Uterus (tissue), 3 donors: ENCODE measurements at regions not wholly inside any gene's neighbourhood (a gene's known extent, or its start where the extent isn't known, plus 50 kb on each side); places are given as distances from the start of the nearest gene placed in this dataset.

Experiments
- DNase-seq, 2 donors: peaks; one replicate each; pipeline ENCODE4 v3.0.0-alpha.2; 2019 to 2020
- H3K27ac ChIP-seq, 2 donors: fragments of 200-600 bp; sonication (generic); 1 replicate in 1 of 2; 2 replicates in 1 of 2; pipeline ENCODE4 v1.5.1; 2016 to 2018
- H3K27me3 ChIP-seq, 2 donors: fragments of 200-600 bp; sonication (generic); one replicate each; pipeline ENCODE4 v1.5.1; 2018 to 2019; ENCODE audit warnings: control low read depth in 1 of 2
- H3K36me3 ChIP-seq, 2 donors: fragments of 200-600 bp; sonication (generic); one replicate each; pipeline ENCODE4 v1.5.1; 2019; ENCODE audit warnings: control low read depth in 1 of 2
- H3K4me1 ChIP-seq, 2 donors: fragments of 200-600 bp; sonication (generic); one replicate each; pipeline ENCODE4 v1.5.1; 2018 to 2019; ENCODE audit warnings: control low read depth in 1 of 2
- H3K4me3 ChIP-seq, 2 donors: fragments of 200-600 bp; sonication (generic); 1 replicate in 1 of 2; 2 replicates in 1 of 2; pipeline ENCODE4 v1.5.1; 2018 to 2019; ENCODE audit warnings: mild to moderate bottlenecking in 1 of 2
- H3K9me3 ChIP-seq, 2 donors: fragments of 200-600 bp; sonication (generic); one replicate each; pipeline ENCODE4 v1.5.1; 2019; ENCODE audit warnings: control low read depth in 1 of 2
- CTCF ChIP-seq, 4 experiments: fragments of 200-600 bp in 2 of 4; fragments of 450-650 bp in 2 of 4; sonication (generic) in 2 of 4; IDR thresholded peaks; one replicate each; pipeline ENCODE4 v1.5.1; 2016 to 2019; ENCODE audit warnings: antibody characterized with exemption in 4 of 4, mild to moderate bottlenecking in 2 of 4, moderate library complexity in 1 of 4
- POLR2A ChIP-seq, 2 donors: fragments of 450-650 bp; IDR thresholded peaks; one replicate each; pipeline ENCODE4 v1.6.1; 2016; ENCODE audit warnings: antibody characterized with exemption in 2 of 2, mild to moderate bottlenecking in 1 of 2, moderate library complexity in 1 of 2
- intact Hi-C: fragments of 100-400 bp; cut with DNase I; formaldehyde crosslinking; loops from one replicate; pipeline ENCODE4 v1.15.1; 2023; ENCODE audit warnings: low total_unique reads
- donor health status: DM: yes; HTN: yes; CAD: no.

DNA sequence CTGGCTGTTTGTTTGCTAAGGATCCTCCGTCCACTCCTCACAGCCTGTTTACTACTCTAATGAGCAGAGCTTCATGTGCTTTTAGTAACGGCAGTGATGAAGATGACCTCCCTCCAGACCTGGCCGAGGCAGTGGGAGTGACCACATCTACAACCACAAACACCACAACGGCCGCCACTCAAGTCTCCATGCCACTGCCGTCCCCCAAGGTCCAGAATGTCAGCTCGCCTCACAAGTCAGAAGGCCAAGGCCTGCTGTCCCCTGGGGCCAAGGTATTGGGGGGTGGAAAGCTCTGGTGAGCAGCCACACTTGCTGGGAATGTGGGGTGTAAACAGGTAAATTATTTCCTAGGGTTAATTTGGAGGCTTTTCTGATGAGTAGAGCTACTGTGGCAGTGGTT is 926.4 kb downstream of the IPMK start:
- Histone ChIP-seq H3K4me3 (no peak overlapping the region), H3K9me3 (no peaks in the 10 kb centered on the region), H3K4me1 (no peaks in the 10 kb centered on the region), H3K27me3 (no peaks in the 10 kb centered on the region), H3K36me3 (no peaks in the 10 kb centered on the region), H3K27ac (no peak overlapping the region)
- TF ChIP-seq POLR2A (IDR thresholded peaks at IDR 0.05) (no peak), CTCF (IDR thresholded peaks at IDR 0.05) (no peak)
- intact Hi-C loops, result no loop called here
- no peak for DNase-seq

- no peak overlapping the region for H3K27ac ChIP-seq
- H3K9me3 ChIP-seq, result no peaks in the 10 kb centered on the region
- no peak for TF ChIP-seq POLR2A (IDR thresholded peaks at IDR 0.05)
- TF ChIP-seq CTCF (IDR thresholded peaks at IDR 0.05), result peak; percentile 38 to 52 (median 46)
- H3K36me3 ChIP-seq, result no peaks in the 10 kb centered on the region
- no peak for DNase-seq
- intact Hi-C loops, result no loop called here
- H3K4me3 ChIP-seq, result no peak overlapping the region
- no peaks in the 10 kb centered on the region for H3K4me1 ChIP-seq
- no peaks in the 10 kb centered on the region for H3K27me3 ChIP-seq
Measured at GRCh38 chr10:57338823-57339558, 928.7 kb downstream of the IPMK start.

DNA sequence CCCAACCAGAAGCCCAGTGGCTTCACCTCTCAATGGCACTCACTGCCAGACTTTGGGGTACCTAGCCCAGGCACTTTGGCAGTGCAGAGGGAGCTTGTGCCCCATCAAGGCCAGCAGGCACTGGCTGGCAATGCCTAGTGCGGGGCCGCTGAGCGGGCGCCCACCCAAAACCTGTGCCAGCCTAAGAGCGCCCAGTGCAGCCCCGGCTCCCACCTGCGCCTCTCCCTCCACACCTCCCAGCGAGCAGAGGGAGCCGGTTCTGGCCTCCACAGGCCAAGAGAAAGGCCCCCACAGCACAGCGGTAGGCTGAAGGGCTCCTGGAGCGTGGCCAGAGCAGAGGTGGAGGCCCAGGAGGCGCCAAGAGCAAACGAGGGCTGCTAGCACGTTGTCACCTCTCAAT is 930.8 kb downstream of the IPMK start:
- H3K9me3 ChIP-seq, result no peaks in the 10 kb centered on the region
- intact Hi-C loops, result no loop called here
- H3K4me3 ChIP-seq, result no peak overlapping the region
- H3K27me3 ChIP-seq, result no peaks in the 10 kb centered on the region
- H3K4me1 ChIP-seq, result no peaks in the 10 kb centered on the region
- no peak for DNase-seq
- TF ChIP-seq CTCF (IDR thresholded peaks at IDR 0.05) (no peak), POLR2A (IDR thresholded peaks at IDR 0.05) (no peak)
- H3K27ac ChIP-seq, result no peak overlapping the region
- no peaks in the 10 kb centered on the region for H3K36me3 ChIP-seq

- Histone ChIP-seq H3K36me3 (no peaks in the 10 kb centered on the region), H3K9me3 (no peaks in the 10 kb centered on the region), H3K27me3 (no peaks in the 10 kb centered on the region), H3K4me1 (no peaks in the 10 kb centered on the region), H3K4me3 (no peak overlapping the region), H3K27ac (no peak overlapping the region)
- DNase-seq, result no peak
- TF ChIP-seq POLR2A (IDR thresholded peaks at IDR 0.05), result no peak
- TF ChIP-seq CTCF (IDR thresholded peaks at IDR 0.05), result no peak
- intact Hi-C loops, result no loop called here
Measured at GRCh38 chr10:57336341-57336740, 931.4 kb downstream of the IPMK start.

GRCh38 chr10:57334523-57334922 is 933.2 kb downstream of the IPMK start:
- intact Hi-C loops, result no loop called here
- Histone ChIP-seq H3K9me3 (no peaks in the 10 kb centered on the region), H3K4me1 (no peaks in the 10 kb centered on the region)

More at GRCh38 chr10:57334523-57334922, 933.2 kb downstream of the IPMK start:
- no peak for DNase-seq
- H3K27ac ChIP-seq, result no peak overlapping the region
- H3K36me3 ChIP-seq, result no peaks in the 10 kb centered on the region
- no peaks in the 10 kb centered on the region for H3K27me3 ChIP-seq
- no peak overlapping the region for H3K4me3 ChIP-seq
- TF ChIP-seq POLR2A (IDR thresholded peaks at IDR 0.05) (no peak), CTCF (IDR thresholded peaks at IDR 0.05) (no peak)
